Ascending aorta (tissue), 2 donors: ENCODE measurements at regions not wholly inside any gene's neighbourhood (a gene's known extent, or its start where the extent isn't known, plus 50 kb on each side); places are given as distances from the start of the nearest gene placed in this dataset.

ENCODE experiments used
- DNase-seq, 2 donors: peaks; one replicate each; pipeline ENCODE4 v3.0.0-alpha.2; 2019; ENCODE audit warnings: low spot score in 2 of 2
- H3K27ac ChIP-seq, 2 donors: fragments of 200-600 bp; sonication (generic); one replicate each; pipeline ENCODE4 v1.5.1; 2016 to 2017; ENCODE audit warnings: mild to moderate bottlenecking in 1 of 2
- H3K27me3 ChIP-seq: fragments of 200-600 bp; sonication (generic); one replicate; pipeline ENCODE4 v1.5.1; 2017
- H3K36me3 ChIP-seq, 2 donors: fragments of 200-600 bp; sonication (generic); one replicate each; pipeline ENCODE4 v1.5.1; 2016
- H3K4me1 ChIP-seq, 2 donors: fragments of 200-600 bp; sonication (generic); one replicate each; pipeline ENCODE4 v1.5.1; 2016 to 2017; ENCODE audit warnings: mild to moderate bottlenecking in 1 of 2
- H3K4me3 ChIP-seq, 2 donors: fragments of 200-600 bp; sonication (generic); one replicate each; pipeline ENCODE4 v1.5.1; 2016 to 2017; ENCODE audit warnings: mild to moderate bottlenecking in 1 of 2
- H3K9me3 ChIP-seq, 2 donors: fragments of 200-600 bp; sonication (generic); one replicate each; pipeline ENCODE4 v1.5.1; 2016
- intact Hi-C: fragments of 100-400 bp; cut with DNase I; formaldehyde crosslinking; loops from one replicate; pipeline ENCODE4 v1.15.1; 2023
- TF ChIP-seq, protein P1 (sequence below), 3 experiments: fragments of 200-600 bp in 2 of 3; fragments of 450-650 bp in 1 of 3; sonication (generic) in 2 of 3; IDR thresholded peaks; one replicate each; pipeline ENCODE4 v1.5.1; 2016 to 2019; ENCODE audit warnings: antibody characterized with exemption in 3 of 3, mild to moderate bottlenecking in 1 of 3, moderate library complexity in 1 of 3

DNA sequence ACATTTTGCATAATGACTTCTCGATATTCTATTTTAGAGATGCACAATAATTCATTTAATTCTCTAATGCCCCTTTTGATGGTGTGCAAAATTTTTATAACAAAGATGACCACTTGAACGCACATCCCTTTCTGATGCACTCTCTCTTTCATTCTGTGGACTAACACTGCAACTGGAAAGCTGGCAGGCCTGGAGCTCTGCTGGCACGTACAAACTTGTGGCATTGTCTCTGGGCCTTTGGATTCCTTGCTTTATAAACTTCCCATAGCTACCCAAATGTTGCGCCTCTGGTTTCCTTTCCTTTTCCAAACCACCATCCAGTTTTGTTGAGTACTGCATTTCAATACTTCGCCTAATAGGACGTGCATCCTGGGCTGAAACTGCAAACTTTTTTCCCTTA lies 194.5 kb upstream of the CFAP20DC start:
- DNase-seq: no peak
- no peaks in the 10 kb centered on the region for H3K27me3 ChIP-seq
- intact Hi-C loops: no loop called here
- TF ChIP-seq, protein P1, sequence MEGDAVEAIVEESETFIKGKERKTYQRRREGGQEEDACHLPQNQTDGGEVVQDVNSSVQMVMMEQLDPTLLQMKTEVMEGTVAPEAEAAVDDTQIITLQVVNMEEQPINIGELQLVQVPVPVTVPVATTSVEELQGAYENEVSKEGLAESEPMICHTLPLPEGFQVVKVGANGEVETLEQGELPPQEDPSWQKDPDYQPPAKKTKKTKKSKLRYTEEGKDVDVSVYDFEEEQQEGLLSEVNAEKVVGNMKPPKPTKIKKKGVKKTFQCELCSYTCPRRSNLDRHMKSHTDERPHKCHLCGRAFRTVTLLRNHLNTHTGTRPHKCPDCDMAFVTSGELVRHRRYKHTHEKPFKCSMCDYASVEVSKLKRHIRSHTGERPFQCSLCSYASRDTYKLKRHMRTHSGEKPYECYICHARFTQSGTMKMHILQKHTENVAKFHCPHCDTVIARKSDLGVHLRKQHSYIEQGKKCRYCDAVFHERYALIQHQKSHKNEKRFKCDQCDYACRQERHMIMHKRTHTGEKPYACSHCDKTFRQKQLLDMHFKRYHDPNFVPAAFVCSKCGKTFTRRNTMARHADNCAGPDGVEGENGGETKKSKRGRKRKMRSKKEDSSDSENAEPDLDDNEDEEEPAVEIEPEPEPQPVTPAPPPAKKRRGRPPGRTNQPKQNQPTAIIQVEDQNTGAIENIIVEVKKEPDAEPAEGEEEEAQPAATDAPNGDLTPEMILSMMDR (IDR thresholded peaks at IDR 0.05): no peak
- H3K4me1 ChIP-seq: no peaks in the 10 kb centered on the region
- H3K9me3 ChIP-seq: no peaks in the 10 kb centered on the region
- H3K4me3 ChIP-seq: no peak overlapping the region
- H3K27ac ChIP-seq: no peak overlapping the region
- H3K36me3 ChIP-seq: no peaks in the 10 kb centered on the region

DNA sequence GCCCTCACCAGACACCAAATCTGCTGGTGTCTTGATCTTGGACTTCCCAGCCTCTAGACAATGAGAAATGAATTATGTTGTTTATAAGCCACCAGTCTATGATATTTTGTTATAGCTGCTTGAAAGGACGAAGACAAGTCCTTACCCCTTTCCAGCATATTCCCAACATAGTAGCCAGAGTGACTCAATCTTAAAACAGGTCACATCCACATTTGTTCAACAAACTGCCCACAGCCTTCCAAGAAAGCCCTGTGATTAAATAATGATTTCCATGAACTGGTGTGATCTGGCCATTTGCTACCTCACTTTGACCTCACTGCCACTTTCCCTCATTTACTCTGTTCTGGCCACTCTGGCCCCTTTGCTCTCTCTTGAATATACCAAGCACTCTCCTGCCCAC lies 193.7 kb upstream of the CFAP20DC start:
- DNase-seq: no peak
- TF ChIP-seq, protein P1 (IDR thresholded peaks at IDR 0.05): no peak
- no peak overlapping the region for H3K4me3 ChIP-seq
- H3K9me3 ChIP-seq: no peaks in the 10 kb centered on the region
- no peaks in the 10 kb centered on the region for H3K36me3 ChIP-seq
- no peaks in the 10 kb centered on the region for H3K4me1 ChIP-seq
- no peaks in the 10 kb centered on the region for H3K27me3 ChIP-seq
- H3K27ac ChIP-seq: no peak overlapping the region
- intact Hi-C loops: no loop called here

DNA sequence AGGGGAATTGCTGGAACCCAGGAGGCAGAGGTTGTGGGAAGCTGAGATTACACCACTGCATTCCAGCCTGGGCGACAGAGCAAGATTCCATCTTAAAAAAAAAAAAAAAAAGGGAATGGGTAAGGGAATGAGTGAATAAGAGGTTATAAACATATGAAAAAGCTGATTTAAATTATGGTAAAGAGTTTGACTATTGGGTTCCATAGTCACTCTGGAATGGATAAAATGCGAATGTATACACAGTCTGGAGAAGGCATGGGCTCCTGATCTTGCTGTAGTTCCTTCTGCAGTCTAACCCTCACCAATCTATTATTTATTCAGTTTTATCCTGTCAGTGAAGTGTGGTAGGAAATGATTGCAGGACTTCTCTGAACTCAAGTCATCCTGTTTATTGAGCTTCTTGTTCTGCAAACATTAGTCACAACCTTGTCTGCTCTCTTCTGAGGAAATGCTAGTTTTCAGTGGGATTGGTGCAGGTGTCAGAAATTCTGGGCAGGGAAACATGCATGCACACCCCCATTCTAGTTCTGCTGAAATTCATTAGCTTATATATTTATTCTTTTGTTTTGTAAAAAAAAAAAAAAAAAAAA lies 190.9 kb upstream of the CFAP20DC start:
- Histone ChIP-seq H3K9me3 (no peaks in the 10 kb centered on the region), H3K27ac (no peak overlapping the region), H3K4me1 (no peaks in the 10 kb centered on the region), H3K36me3 (no peaks in the 10 kb centered on the region), H3K27me3 (no peaks in the 10 kb centered on the region), H3K4me3 (no peak overlapping the region)
- intact Hi-C loops: no loop called here
- no peak for DNase-seq
- TF ChIP-seq, protein P1 (IDR thresholded peaks at IDR 0.05): no peak

DNA sequence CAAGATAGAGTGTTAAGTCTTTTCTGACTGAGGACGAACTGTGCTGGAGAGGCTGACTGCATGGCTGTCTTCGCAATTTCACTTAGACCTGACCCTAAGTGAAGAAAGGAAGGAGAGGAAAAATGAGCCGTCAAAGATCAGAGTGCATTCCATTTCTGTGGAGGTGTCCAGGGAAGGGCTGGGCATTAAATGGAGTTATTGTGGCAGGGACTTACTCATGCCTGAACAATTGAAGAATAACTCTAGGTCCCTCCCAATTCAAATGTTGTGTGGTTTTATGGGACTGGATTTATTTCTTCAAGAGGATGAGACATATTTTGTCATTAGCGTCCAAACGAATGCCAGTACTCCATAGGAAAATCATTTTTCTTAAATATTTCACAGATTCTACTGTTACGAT lies 187.3 kb upstream of the CFAP20DC start:
- no peak for DNase-seq
- Histone ChIP-seq H3K9me3 (no peaks in the 10 kb centered on the region), H3K27ac (no peak overlapping the region), H3K4me3 (no peak overlapping the region), H3K27me3 (no peaks in the 10 kb centered on the region), H3K4me1 (no peaks in the 10 kb centered on the region), H3K36me3 (no peaks in the 10 kb centered on the region)
- TF ChIP-seq, protein P1 (IDR thresholded peaks at IDR 0.05): no peak
- intact Hi-C loops: no loop called here

DNA sequence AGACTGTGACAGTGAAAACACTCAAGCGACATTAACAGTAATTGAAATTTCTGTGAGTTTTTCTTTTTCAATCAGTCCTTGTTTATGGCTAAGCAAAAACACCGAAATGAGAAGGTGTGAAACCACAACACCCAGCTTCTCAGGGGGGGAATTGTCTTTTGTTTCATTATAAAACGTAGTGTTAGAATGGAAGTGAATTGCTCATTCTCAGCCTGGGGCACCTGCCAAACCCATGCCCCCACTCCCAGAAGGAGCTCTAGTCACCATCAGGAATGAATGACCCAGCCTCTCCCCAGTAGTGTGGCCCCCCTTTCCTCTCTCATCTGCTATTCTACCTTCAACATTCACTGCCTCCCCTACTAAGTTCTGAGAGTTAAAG lies 185.8 kb upstream of the CFAP20DC start:
- intact Hi-C loops: no loop called here
- no peak overlapping the region for H3K27ac ChIP-seq
- no peaks in the 10 kb centered on the region for H3K9me3 ChIP-seq
- no peaks in the 10 kb centered on the region for H3K36me3 ChIP-seq
- no peaks in the 10 kb centered on the region for H3K27me3 ChIP-seq
- H3K4me3 ChIP-seq: no peak overlapping the region
- no peak for DNase-seq
- H3K4me1 ChIP-seq: no peaks in the 10 kb centered on the region
- TF ChIP-seq, protein P1 (IDR thresholded peaks at IDR 0.05): no peak
